SH-SY5Y (cell line): ENCODE measurements at regions not wholly inside any gene's neighbourhood (a gene's known extent, or its start where the extent isn't known, plus 50 kb on each side); places are given as distances from the start of the nearest gene placed in this dataset.

Source experiments
- GATA2 ChIP-seq: IDR thresholded peaks from 2 replicates; pipeline ENCODE4 v1.6.1; 2011; ENCODE audit warnings: mild to moderate bottlenecking, low read depth, low read length
- GATA3 ChIP-seq: IDR thresholded peaks from 2 replicates; pipeline ENCODE4 v1.6.1; 2011; ENCODE audit warnings: low read depth, mild to moderate bottlenecking, low read length, moderate library complexity

GRCh38 chr7:68581417-68581816 lies 1016.9 kb upstream of the AUTS2 start:
- no peak for TF ChIP-seq GATA3
- no peak for TF ChIP-seq GATA2
